Natural killer cell (primary cell): ENCODE measurements at regions not wholly inside any gene's neighbourhood (a gene's known extent, or its start where the extent isn't known, plus 50 kb on each side); places are given as distances from the start of the nearest gene placed in this dataset.

Experiments
- ATAC-seq, 3 donors: fragments of 150-1000 bp in 2 of 3; fragments of 200-7000 bp in 1 of 3; cut with Tn5 transposase; 1 replicate in 1 of 3; 2 replicates in 2 of 3; pipeline ENCODE4 v1.10.0; 2021; ENCODE audit warnings: mild to moderate bottlenecking in 2 of 3, moderate library complexity in 2 of 3
- DNase-seq, 2 donors: peaks; one replicate each; pipeline versions ENCODE4 v3.0.0 to v3.0.0-alpha.2; 2013 to 2021; ENCODE audit warnings: mixed read lengths in 1 of 2
- H3K27ac ChIP-seq: one replicate; pipeline ENCODE4 v1.5.1; 2013; ENCODE audit warnings: mild to moderate bottlenecking, low read length
- H3K27me3 ChIP-seq: one replicate; pipeline ENCODE4 v1.6.1; 2013; ENCODE audit warnings: low read length; ENCODE audit not compliant: control insufficient read depth, insufficient read depth
- H3K36me3 ChIP-seq: one replicate; pipeline ENCODE4 v1.6.1; 2013; ENCODE audit warnings: low read length; ENCODE audit not compliant: control insufficient read depth, insufficient read depth
- H3K4me1 ChIP-seq: one replicate; pipeline ENCODE4 v1.6.1; 2013; ENCODE audit warnings: low read length; ENCODE audit not compliant: control insufficient read depth, insufficient read depth
- H3K4me3 ChIP-seq: one replicate; pipeline ENCODE4 v1.5.1; 2013; ENCODE audit warnings: low read length
- H3K9me3 ChIP-seq: one replicate; pipeline ENCODE4 v1.6.1; 2013; ENCODE audit warnings: low read length; ENCODE audit not compliant: control insufficient read depth, insufficient read depth
- H3K27ac Mint-ChIP-seq, 2 donors: one replicate each; pipeline ENCODE4 v1.8.0; 2022; ENCODE audit warnings: mild to moderate bottlenecking in 2 of 2, mixed read lengths in 2 of 2, moderate library complexity in 1 of 2
- H3K27me3 Mint-ChIP-seq, 2 donors: one replicate each; pipeline ENCODE4 v1.8.0; 2022; ENCODE audit warnings: low read depth in 2 of 2, mixed read lengths in 2 of 2
- H3K36me3 Mint-ChIP-seq: one replicate; pipeline ENCODE4 v1.8.0; 2022; ENCODE audit warnings: mixed read lengths
- H3K4me1 Mint-ChIP-seq, 2 donors: one replicate each; pipeline ENCODE4 v1.8.0; 2022; ENCODE audit warnings: mixed read lengths in 2 of 2
- H3K4me3 Mint-ChIP-seq: one replicate; pipeline ENCODE4 v1.8.0; 2022; ENCODE audit warnings: mild to moderate bottlenecking, moderate library complexity, mixed read lengths
- H3K9me3 Mint-ChIP-seq, 2 donors: one replicate each; pipeline ENCODE4 v1.8.0; 2022; ENCODE audit warnings: mixed read lengths in 2 of 2
- WGBS: methylation state at CpG from one replicate; pipeline ENCODE4 v1.1.7; 2013; ENCODE audit warnings: missing lambda C conversion rate; ENCODE audit not compliant: insufficient coverage; 5-methylcytosine and 5-hydroxymethylcytosine counted together
- intact Hi-C: fragments of 100-400 bp; cut with micrococcal nuclease; formaldehyde crosslinking; loops from one replicate; pipeline ENCODE4 v1.14.2; 2022
- TF ChIP-seq, protein P1 (sequence below): fragments of 200-600 bp; IDR thresholded peaks from one replicate; pipeline ENCODE4 v1.8.0; 2022; ENCODE audit warnings: antibody characterized with exemption

- 79% methylated on average over 6 of the region's 7 CpGs for WGBS
- Histone ChIP-seq H3K4me1 (no peaks in the 10 kb centered on the region), H3K9me3 (no peaks in the 10 kb centered on the region), H3K36me3 (no peaks in the 10 kb centered on the region), H3K27me3 (no peaks in the 10 kb centered on the region), H3K27ac (no peak overlapping the region), H3K4me3 (no peak overlapping the region)
- Mint-ChIP-seq H3K27me3 (peaks cover 0 to 11% of the 10 kb centered on the region in 2 donors), H3K36me3 (no peaks in the 10 kb centered on the region), H3K4me3 (no peak overlapping the region), H3K4me1 (no peaks in the 10 kb centered on the region), H3K9me3 (no peaks in the 10 kb centered on the region), H3K27ac (no peak overlapping the region)
- TF ChIP-seq, protein P1, sequence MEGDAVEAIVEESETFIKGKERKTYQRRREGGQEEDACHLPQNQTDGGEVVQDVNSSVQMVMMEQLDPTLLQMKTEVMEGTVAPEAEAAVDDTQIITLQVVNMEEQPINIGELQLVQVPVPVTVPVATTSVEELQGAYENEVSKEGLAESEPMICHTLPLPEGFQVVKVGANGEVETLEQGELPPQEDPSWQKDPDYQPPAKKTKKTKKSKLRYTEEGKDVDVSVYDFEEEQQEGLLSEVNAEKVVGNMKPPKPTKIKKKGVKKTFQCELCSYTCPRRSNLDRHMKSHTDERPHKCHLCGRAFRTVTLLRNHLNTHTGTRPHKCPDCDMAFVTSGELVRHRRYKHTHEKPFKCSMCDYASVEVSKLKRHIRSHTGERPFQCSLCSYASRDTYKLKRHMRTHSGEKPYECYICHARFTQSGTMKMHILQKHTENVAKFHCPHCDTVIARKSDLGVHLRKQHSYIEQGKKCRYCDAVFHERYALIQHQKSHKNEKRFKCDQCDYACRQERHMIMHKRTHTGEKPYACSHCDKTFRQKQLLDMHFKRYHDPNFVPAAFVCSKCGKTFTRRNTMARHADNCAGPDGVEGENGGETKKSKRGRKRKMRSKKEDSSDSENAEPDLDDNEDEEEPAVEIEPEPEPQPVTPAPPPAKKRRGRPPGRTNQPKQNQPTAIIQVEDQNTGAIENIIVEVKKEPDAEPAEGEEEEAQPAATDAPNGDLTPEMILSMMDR, result no peak
- intact Hi-C loops, result no loop called here
- DNase-seq, result no peak
- no peak for ATAC-seq
Observed at GRCh38 chr10:121189066-121189465, 337.9 kb downstream of the WDR11 start.

DNA sequence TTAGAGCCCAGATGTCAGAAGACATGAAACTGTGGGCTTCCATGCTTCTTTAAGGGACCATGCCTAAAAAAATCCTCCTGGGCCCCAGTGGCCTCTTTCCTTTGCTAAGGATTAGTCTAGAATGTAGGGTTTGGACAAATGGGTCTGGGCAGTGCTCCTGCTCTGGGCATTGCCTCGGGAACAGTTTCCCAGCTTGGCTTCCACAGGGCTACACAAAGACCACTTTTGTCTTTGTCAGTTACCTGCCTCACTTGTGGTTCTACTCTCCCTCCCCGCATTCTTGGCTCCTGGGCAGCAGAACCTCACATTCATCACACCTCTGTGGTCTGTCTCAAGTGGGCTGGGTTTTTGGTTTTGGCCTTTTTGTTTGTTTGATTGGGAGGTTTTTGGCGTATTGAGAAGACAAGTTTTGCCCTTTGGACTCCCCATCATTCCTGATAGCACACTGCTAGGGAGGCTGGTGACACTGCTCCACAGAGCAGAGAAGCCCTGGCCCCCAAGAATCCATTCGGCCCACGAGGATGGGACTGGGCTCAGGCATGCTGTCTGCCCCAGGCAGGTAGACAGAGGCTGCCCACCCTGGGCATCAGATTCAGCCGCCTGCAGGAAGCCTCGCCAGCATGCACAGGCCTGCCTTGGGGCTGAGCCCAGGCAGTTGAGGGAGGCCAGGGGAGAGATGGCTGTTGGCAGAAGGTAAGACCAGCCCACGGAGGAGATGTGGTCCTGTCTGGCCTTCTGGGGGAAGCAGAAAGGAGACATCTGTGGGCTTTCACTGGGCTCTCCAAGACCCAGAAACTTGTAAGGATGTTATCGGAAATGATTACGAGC lies 343.7 kb downstream of the WDR11 start:
- no peaks in the 10 kb centered on the region for H3K36me3 ChIP-seq
- Mint-ChIP-seq H3K27me3 (no peaks in the 10 kb centered on the region), H3K27ac (no peak overlapping the region), H3K4me3 (no peak overlapping the region), H3K36me3 (no peaks in the 10 kb centered on the region), H3K9me3 (no peaks in the 10 kb centered on the region), H3K4me1 (no peaks in the 10 kb centered on the region)
- no peak overlapping the region for H3K27ac ChIP-seq
- TF ChIP-seq, protein P1, result no peak
- H3K27me3 ChIP-seq, result no peaks in the 10 kb centered on the region
- H3K4me1 ChIP-seq, result no peaks in the 10 kb centered on the region
- DNase-seq (no peak), ATAC-seq (no peak)
- intact Hi-C loops, result no loop called here
- H3K4me3 ChIP-seq, result no peak overlapping the region
- WGBS, result 75% methylated on average over 10 of the region's 10 CpGs
- H3K9me3 ChIP-seq, result no peaks in the 10 kb centered on the region

DNA sequence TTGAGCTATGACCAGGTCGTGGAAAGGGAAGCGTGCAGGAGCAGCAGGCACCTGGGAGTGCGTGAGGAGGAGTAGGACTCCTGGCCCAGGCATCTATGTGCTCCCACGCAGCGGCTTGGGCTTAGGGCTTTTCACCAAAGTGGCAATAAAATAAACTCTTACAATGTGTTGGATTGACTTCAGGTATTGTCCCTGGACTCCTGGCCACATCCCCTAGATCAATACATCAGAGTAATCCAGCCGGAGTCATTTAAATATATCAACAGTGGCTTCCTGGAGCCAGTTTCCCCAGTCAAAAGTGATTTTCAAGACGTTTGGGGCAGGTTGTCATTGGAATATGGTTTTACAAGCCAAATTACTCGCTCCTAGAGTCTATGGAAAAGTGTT lies 344.4 kb downstream of the WDR11 start:
- TF ChIP-seq, protein P1, result no peak
- H3K9me3 ChIP-seq, result no peaks in the 10 kb centered on the region
- Mint-ChIP-seq H3K27ac (no peak overlapping the region), H3K4me1 (no peaks in the 10 kb centered on the region), H3K9me3 (no peaks in the 10 kb centered on the region), H3K27me3 (no peaks in the 10 kb centered on the region), H3K4me3 (no peak overlapping the region), H3K36me3 (no peaks in the 10 kb centered on the region)
- no peaks in the 10 kb centered on the region for H3K27me3 ChIP-seq
- WGBS, result 74% methylated on average over 8 of the region's 8 CpGs
- H3K27ac ChIP-seq, result no peak overlapping the region
- no peak for DNase-seq
- H3K4me1 ChIP-seq, result no peaks in the 10 kb centered on the region
- intact Hi-C loops, result no loop called here
- no peaks in the 10 kb centered on the region for H3K36me3 ChIP-seq
- no peak overlapping the region for H3K4me3 ChIP-seq
- ATAC-seq, result no peak

GRCh38 chr10:121199081-121199480 lies 347.9 kb downstream of the WDR11 start:
- Mint-ChIP-seq H3K9me3 (no peaks in the 10 kb centered on the region), H3K36me3 (no peaks in the 10 kb centered on the region), H3K4me1 (no peaks in the 10 kb centered on the region), H3K27me3 (no peaks in the 10 kb centered on the region), H3K27ac (no peak overlapping the region), H3K4me3 (no peak overlapping the region)
- TF ChIP-seq, protein P1, result no peak
- Histone ChIP-seq H3K9me3 (no peaks in the 10 kb centered on the region), H3K4me1 (no peaks in the 10 kb centered on the region), H3K4me3 (no peak overlapping the region), H3K27me3 (no peaks in the 10 kb centered on the region), H3K27ac (no peak overlapping the region), H3K36me3 (no peaks in the 10 kb centered on the region)
- intact Hi-C loops, result no loop called here
- no peak for ATAC-seq
- DNase-seq, result no peak
